Urothelium cell line (cell line): ENCODE measurements at regions not wholly inside any gene's neighbourhood (a gene's known extent, or its start where the extent isn't known, plus 50 kb on each side); places are given as distances from the start of the nearest gene placed in this dataset.

ENCODE experiments used
- DNase-seq: peaks from one replicate; pipeline ENCODE4 v3.0.0; 2011; ENCODE audit warnings: low spot score, mixed read lengths
- FAIRE-seq: peaks from 2 replicates; lab custom pipeline; 2011; peaks lifted over from hg19 to GRCh38; lab: Jason Lieb, UNC

GRCh38 chr4:175946472-175947116, 119.0 kb upstream of the WDR17 start:
- FAIRE-seq (no peak), DNase-seq (no peak)

DNA sequence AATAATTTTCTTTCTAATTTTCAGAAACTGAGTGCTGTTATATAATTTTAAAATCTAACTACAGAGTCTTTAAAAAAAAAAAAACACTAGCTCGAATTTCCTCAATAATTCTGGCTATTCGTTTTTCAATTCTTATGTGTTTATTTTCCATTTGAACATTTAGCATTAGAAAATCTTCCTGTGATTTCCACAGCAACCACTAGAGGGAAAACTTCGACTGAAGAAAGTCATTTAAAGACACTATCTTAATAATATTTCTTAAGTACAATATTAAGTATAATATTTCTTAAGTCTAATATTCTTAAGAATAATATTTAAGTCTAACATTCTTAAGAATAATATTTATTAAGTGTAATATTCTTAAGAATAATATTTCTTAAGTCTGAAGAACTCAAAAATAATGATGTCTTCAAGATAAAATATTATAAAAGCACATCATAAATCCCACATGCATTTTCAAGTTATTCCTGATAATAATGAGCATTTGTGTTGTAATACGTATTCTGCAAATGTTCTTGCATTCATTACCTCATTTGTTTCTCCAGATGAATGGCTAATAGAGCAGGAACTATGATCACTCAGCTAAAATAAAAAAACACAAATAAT, 118.4 kb upstream of the WDR17 start:
- no peak for FAIRE-seq
- DNase-seq, result no peak

DNA sequence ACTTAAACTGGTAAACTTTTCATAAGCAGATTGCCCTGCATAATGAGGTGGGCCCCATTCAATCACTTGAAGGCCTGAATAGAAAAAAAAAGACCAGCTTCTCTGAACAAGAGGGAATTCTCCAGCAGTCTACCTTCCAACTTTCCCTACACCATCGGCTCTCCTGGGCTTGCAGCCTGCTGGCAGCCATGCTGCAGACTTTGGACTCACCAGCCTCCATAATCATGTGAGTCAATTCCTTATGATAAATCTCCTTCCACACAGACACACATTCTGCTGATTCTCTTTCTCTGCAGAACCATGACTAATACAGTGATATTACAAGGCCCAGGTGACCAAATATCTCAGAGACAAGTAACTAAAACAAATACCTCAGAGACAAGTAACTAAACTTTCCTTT, 113.8 kb upstream of the WDR17 start:
- FAIRE-seq, result no peak
- DNase-seq, result no peak

DNA sequence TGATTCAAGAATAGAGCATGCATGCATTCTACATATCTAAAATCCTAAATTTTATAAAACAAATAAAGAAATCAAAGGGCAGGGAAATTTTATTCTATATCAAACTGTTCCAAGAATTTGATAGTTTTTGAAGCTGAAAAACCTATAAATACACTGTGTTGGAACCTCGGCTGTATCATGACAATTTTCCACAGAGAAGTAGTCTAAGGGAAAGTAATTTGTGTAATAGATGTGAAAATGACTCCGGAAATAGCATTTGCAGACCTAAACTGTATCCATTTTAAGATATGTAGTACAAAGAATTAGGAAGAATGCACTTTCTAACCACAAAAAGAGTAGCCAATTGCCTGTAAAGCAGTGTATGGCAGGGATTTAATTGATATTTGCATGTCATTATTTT, 112.5 kb upstream of the WDR17 start:
- no peak for FAIRE-seq
- DNase-seq, result no peak

- no peak for FAIRE-seq
- DNase-seq, result no peak
Measured at GRCh38 chr4:175953960-175954521, 111.6 kb upstream of the WDR17 start.

GRCh38 chr4:175954685-175955084, 111.0 kb upstream of the WDR17 start:
- FAIRE-seq (no peak), DNase-seq (no peak)

DNA sequence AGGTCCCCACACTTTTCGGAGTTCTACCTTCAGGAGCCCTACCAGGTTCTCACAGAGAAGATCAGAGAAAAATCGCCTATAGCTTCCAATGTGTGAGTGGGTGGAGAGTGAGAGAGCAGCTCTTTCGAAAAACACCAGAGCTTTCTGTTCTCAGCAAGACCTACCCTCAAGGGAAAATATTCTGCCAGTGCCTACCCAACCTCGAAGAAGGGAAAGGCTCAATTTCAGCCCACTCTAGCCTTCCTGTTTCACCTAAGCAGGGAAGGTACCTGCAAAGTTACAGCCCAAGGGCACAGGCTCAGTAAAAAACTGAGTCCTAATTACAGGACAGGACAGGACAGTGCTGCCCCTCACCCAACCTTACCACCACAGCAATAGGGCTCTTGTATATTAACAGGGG, 104.0 kb upstream of the WDR17 start:
- no peak for FAIRE-seq

GRCh38 chr4:175970072-175970471, 95.6 kb upstream of the WDR17 start:
- DNase-seq (no peak), FAIRE-seq (no peak)

More for the DNA sequence above, 104.0 kb upstream of the WDR17 start:
- DNase-seq, result no peak

GRCh38 chr4:175970724-175971123, 94.9 kb upstream of the WDR17 start:
- peak; percentile 8 for DNase-seq
- FAIRE-seq, result no peak

GRCh38 chr4:175971388-175972179, 94.1 kb upstream of the WDR17 start:
- peak; percentile 14 for DNase-seq
- no peak for FAIRE-seq

DNA sequence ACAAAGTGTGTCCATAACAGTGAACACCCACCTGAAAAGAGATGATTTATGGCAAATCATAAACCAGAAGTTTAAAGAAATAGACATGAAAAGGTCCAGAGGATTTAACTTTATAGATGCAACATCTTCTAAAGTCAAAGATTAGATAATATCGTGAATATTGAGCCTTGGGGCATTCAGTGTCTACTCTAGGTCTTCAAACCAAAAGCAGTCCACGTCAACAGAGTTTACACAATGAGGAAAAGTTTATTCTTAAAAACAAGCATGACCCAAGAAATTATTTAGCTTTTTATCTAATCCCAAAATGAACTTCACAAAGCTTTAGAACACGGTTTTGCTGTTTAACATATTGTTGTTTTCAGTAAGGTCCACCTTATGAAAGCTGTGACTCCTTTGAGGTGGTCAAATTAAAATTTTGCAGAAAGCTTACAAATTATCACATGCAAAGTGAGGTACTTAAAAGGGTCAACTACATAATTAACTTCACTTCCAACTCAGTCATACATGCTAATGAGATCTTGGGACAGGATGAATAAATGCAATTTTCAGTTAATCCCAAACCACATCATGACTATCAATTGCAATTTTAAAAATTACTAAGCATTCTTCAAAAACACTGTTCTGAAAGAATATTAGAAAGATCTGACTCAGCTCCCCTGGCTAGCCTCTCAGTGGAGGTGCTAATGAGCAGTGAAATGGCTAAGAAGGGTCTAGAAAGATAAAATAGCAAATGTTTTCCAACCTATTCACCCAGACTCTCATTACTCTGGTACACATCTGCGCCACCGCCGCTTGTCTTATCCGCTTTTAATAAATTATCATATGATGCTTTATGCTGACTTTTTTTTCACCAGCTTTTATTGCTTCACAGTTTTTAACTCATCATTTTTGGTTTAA, 92.4 kb upstream of the WDR17 start:
- DNase-seq (no peak), FAIRE-seq (no peak)

DNA sequence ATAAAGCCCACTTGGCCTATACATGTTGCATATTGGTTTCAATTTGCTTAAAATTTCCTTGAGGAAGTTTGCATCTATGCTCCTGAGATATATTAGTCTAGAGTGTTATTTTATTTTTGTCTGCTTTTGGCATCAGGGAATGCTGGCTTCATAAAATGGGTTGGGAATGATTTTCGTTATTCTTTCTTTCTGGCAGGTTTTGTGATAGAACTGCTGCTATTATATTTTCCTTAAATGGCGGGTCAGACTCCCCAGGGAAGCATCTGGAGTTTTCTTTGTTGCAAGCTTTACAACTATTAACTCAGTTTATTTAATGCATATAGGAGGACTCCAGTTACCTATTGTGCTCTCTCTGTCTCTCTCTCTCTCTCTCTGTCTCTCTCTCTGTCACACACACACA, 82.0 kb upstream of the WDR17 start:
- no peak for DNase-seq
- FAIRE-seq, result no peak

GRCh38 chr4:175986668-175987067, 79.0 kb upstream of the WDR17 start:
- no peak for DNase-seq
- no peak for FAIRE-seq

DNA sequence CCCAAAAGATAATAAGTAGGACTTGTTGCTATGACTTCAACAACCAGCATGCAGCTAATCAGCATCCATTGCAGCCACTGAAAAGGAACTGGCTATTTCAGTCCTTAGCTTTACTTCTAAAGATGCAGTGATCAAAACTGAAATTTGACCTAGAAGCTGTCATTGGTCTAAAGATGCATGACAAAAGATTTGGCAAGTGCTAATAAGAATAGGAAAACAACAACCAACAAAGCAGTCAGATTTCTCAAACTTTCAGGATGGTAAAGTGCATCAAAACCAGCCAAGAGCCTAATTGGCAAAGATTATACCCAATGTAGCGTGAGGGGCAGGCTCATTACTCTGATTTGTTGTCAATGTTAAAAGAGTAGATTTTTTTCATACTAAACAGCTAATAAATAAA, 77.1 kb upstream of the WDR17 start:
- FAIRE-seq (no peak), DNase-seq (no peak)

DNA sequence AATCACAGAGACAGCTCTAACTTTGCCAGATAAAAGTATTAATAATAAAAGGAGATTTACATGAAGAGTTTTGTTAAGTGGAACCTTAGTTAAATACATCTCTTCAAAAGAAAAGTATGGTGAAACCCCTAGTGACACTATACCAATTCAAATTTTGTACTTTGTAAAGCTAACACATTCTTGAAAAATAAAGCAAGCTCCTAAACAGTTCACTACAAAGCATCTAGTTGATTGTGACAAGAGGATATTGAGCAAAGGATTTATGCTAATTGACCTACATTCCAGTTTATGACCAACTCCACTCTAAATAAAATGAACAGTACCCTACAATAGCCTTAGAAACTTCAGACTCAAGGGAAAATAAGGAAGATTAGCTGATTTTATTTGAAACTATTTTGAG, 69.4 kb upstream of the WDR17 start:
- no peak for FAIRE-seq
- DNase-seq, result no peak

DNA sequence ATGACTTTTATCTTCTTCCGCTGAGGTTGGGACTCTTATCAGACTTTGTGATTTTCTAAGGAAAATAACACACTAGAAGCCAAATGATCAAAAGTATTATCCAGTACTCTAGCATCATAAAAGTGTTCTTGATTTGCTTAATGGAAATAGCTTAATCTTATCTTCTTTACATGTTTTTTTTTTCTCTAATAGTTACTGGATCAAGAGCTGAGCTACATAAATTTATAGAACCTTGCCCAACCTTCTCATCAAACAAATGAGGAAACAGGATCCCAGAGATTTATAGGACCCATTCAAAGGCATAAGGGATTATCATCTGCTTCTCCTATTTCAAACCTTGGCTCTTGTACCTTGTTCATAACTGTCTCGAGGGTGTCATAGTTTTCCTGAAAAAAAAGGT, 68.3 kb upstream of the WDR17 start:
- FAIRE-seq (no peak), DNase-seq (no peak)

GRCh38 chr4:175998782-175999181, 66.9 kb upstream of the WDR17 start:
- DNase-seq, result no peak
- FAIRE-seq, result no peak

- no peak for FAIRE-seq
Measured at GRCh38 chr4:175999944-176000343, 65.7 kb upstream of the WDR17 start.

GRCh38 chr4:176001151-176002006, 64.3 kb upstream of the WDR17 start:
- FAIRE-seq (peak; percentile 27), DNase-seq (peak; percentile 49)

More at GRCh38 chr4:175999944-176000343, 65.7 kb upstream of the WDR17 start:
- no peak for DNase-seq
